ENCODE measurements at regions not wholly inside any gene's neighbourhood (a gene's known extent, or its start where the extent isn't known, plus 50 kb on each side); places are given as distances from the start of the nearest gene placed in this dataset.

DNA sequence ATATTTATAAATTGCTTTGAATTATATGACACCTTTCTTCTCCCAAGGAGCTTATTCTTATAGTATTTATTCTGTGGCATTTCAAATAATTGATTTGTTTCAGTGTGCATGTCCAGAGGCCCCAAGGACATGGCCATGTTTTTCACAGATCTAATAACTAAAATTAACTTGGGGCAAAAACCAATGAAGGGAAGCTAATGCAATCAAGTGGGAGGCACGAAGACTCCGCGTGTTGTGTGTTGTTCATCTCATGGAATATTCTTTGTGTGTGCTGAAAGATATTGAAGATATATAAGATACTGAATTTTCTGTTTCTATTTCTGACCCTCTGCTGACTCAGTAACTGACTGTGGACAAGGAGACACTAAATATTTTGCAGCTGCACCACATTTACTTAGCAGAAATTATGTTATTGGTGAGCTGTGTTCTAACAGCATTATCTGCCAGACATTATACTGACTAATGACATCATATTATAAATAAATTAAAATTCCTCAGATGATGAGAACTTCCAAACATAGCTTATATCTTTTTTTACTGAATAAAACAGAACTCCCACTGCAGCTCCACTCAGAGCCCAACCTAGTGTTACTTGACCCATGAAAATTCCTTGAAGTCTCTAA is 519.3 kb upstream of the CXADR start:
- no peak for TF ChIP-seq POLR2A (IDR thresholded peaks at IDR 0.05)
- TF ChIP-seq, protein P1, sequence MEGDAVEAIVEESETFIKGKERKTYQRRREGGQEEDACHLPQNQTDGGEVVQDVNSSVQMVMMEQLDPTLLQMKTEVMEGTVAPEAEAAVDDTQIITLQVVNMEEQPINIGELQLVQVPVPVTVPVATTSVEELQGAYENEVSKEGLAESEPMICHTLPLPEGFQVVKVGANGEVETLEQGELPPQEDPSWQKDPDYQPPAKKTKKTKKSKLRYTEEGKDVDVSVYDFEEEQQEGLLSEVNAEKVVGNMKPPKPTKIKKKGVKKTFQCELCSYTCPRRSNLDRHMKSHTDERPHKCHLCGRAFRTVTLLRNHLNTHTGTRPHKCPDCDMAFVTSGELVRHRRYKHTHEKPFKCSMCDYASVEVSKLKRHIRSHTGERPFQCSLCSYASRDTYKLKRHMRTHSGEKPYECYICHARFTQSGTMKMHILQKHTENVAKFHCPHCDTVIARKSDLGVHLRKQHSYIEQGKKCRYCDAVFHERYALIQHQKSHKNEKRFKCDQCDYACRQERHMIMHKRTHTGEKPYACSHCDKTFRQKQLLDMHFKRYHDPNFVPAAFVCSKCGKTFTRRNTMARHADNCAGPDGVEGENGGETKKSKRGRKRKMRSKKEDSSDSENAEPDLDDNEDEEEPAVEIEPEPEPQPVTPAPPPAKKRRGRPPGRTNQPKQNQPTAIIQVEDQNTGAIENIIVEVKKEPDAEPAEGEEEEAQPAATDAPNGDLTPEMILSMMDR (IDR thresholded peaks at IDR 0.05) = no peak

Data from prostate gland (tissue), 2 donors.